ENCODE measurements at regions not wholly inside any gene's neighbourhood (a gene's known extent, or its start where the extent isn't known, plus 50 kb on each side); places are given as distances from the start of the nearest gene placed in this dataset.

DNA sequence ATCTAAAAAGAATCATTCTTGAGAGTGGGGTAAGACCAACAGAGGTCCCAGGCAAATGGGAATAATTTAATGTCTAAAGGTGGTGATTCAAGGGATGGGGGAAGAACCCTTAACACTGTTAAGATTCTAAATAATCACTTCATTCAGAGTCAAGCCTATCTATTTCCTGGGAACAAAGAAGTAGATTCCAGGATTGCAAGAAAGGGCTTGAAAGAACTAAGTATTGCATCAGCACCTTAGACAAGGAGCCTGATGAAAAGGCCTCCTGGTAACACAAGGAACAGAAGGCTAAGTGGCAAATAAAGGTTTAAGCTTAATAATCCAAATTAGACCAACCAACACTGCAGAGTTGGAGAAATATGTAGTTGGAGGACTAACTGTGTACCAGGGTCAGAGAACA, 620.7 kb upstream of the BTBD3 start:
- DNase-seq (ENCODE audit: low read depth), result no peak

GRCh38 chr20:11301699-11302098, 616.0 kb upstream of the BTBD3 start:
- no peak for DNase-seq (ENCODE audit: low read depth)

GRCh38 chr20:11302436-11302835, 615.3 kb upstream of the BTBD3 start:
- DNase-seq (ENCODE audit: low read depth), result no peak

GRCh38 chr20:11304795-11305194, 612.9 kb upstream of the BTBD3 start:
- DNase-seq (ENCODE audit: low read depth), result no peak

DNA sequence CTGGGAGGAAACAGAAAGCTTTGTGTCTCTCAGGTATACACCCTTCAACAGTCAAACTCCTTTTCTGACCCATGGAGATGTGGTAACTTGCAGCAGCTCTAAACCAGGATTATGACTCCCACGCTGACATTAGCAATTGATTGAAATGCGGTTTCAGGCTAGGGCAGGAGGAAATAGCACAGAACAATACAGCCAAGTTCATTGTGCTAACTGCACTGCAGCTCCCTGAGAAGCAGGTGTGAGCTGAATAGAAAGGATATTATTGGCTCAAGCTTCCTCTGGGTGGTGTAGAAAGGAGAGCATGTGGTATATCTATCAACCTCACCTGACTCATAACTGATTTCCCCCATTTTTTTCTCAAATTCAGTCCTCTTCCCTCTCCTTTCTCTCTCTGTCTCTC, 612.3 kb upstream of the BTBD3 start:
- no peak for DNase-seq (ENCODE audit: low read depth)

DNA sequence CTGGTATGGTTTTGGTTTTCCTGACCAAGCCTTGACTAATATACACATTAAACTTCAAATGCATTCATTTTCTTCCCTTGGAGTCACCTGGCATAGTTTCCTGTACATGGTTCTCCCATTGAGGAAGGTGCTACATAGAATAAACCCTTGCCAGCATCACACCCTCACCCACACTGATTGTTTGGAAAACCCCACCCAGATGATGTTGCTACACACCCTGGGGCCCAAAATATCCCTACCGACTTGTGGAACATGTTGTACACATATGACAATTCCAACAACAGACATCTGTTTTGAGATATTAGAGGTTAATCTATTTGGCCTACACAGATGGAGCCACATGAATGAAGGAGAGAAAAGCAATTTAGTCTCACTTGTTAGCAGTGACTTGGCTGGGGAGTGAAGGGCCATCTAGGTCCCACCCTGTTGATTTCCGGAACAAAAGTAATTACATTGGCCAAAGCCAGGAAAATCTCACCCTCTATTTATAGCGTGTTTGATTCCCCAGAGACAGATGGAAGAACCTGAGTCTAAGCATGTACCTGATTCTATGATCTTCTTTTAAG, 606.0 kb upstream of the BTBD3 start:
- no peak for DNase-seq (ENCODE audit: low read depth)

- no peak for DNase-seq (ENCODE audit: low read depth)
These were observed 602.2 kb upstream of the BTBD3 start for GRCh38 chr20:11315525-11315924.

GRCh38 chr20:11316244-11316643, 601.4 kb upstream of the BTBD3 start:
- no peak for DNase-seq (ENCODE audit: low read depth)

GRCh38 chr20:11320033-11320432, 597.7 kb upstream of the BTBD3 start:
- DNase-seq (ENCODE audit: low read depth), result no peak

DNA sequence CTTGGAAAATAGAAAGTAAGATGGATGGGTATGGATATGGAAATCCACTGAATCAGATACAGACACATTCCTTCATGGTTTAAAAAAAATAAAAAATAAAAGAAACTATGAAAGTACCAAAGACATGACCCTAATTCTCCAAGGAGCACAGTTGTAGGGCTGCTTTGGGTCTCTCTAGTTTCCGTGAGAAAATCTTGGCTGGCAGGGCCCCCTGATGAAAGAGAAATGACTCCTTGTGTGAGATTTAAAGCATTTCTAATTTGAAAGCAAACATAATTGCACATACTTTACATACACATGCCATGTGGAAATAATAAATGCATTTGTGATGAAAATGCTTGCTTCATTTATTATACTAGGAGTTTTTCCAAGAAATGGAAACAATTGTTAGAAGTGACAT, 593.9 kb upstream of the BTBD3 start:
- DNase-seq (ENCODE audit: low read depth), result no peak

DNA sequence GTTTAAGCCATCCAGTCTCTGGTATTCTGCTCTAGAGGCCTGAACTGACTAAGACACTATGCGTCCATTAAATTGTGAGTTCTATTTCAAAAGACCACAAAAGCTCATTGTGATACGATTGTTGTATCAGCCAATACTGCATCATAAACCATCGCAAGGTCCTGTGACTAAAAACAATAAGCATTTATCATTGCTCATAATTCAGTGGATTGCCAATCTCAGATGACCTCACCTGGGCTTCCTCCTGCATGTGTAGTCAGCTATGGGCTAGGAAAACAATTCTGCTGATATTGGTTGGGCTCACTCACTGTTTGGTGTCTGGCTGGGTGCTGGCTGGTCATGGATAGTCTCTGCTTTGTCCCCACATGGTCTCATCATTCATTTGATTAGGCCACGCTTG, 592.7 kb upstream of the BTBD3 start:
- no peak for DNase-seq (ENCODE audit: low read depth)

- no peak for DNase-seq (ENCODE audit: low read depth)
These were observed 588.9 kb upstream of the BTBD3 start for GRCh38 chr20:11328839-11329238.

- DNase-seq (ENCODE audit: low read depth), result no peak
These were observed 588.4 kb upstream of the BTBD3 start for GRCh38 chr20:11329271-11329670.

DNA sequence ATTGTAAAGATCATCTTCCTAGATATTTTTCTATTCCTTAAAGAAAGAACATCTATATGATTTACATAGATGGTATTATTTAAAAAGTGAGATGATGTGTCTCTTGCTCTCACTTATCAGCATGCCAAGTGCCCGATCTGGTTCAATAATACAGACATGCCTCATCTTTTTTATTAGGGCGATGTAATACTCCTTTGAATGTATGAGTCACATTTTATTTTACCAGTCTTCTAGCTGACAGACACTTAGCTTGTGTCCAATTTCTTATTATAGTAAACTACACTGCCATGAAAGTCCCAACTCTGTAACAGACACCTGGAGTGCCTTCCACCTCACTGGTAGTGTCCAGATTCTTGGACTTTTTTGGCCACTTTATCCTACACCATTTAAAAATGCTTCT, 586.6 kb upstream of the BTBD3 start:
- DNase-seq (ENCODE audit: low read depth), result no peak

DNA sequence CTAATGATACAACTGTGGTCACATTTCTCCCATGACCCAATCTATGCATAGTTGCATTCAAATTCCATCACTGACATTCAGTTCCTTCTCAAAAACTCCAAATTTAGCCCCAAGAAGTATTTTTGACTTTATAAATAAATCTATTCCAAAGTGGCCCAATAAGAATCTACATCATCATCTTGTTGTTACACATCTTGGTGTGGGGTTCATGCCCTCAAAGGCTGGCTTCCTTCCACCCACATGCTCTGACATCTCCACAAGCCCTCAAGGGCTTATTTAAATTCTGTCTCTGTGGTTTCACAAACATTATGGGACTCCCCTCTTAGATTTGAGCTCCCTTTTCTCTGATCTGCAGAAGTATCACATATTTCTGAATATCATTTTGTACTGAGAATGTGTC, 585.3 kb upstream of the BTBD3 start:
- no peak for DNase-seq (ENCODE audit: low read depth)

GRCh38 chr20:11333634-11334033, 584.1 kb upstream of the BTBD3 start:
- DNase-seq (ENCODE audit: low read depth), result no peak

DNA sequence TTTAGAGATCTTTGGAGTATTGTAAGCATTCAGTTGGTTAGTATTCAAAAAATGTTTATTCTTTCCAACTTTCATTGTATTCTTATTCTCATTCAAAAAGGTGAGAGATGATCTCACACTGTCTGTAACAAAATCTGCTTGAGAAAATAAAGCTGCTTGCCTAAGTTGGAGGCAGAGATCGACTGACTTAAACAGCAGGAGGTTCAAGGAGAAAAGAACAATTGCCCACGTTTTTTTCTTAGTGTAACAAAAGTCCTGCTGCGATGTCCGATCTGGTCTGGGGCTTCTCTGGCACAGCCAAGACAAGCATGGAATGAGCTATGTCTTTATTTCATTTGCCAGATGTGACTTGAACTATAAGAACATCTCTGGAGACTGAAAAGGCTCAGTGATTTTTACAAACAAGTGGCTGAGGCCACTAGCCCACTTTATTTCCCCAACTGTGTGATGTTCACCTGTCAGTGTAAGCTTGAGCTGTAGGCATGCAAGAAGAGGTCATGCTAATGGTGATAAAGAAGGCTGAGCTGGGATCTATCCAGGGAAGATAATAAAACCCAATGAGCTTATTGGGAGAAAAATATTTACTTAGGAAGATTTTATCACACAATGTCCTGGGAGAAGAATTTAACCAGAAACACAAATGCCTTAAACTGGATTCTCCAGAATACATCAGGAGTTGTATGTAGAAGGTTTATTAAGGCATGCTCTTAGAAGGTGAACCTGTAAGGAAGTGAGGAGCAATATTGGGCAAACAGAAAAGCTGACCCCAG, 580.1 kb upstream of the BTBD3 start:
- DNase-seq (ENCODE audit: low read depth), result no peak

DNA sequence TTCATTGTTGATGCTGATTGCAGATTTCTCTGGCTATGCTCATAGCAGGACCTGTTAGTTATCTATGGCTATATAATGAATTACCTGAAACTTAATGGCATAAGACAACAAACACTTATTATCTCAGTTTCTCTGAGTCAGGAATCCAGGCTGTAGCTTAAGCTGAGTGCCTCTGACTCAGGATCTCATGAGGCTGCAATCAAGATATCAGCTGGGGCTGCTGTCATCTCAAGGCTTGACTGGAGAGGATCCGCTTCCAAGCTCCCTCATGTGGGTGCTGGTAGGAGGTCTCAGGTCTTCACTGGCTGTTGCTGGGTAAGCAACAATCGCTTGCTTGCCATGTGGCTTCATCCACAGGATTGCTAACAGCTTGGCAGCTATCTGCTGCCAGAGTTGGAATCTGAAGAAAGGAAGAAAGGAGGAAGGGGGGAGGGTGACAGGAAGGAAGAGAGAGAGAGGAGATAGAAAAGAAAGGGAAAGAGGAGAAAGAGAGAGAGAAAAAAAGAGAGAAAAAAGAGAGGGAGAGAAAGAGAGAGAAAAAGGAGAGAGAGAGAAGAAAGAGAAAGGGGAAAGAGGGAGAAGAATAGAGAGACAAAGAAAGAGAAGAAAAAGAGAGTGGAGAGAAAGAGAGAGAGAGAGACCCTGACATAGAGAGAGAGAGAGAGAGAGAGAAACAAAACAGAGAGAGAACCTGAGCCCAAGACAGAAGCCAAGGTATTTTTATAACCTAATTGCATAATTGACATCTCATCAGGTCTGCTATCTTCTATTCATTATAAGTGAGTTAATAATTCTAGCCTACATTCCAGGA, 579.0 kb upstream of the BTBD3 start:
- no peak for DNase-seq (ENCODE audit: low read depth)

DNA sequence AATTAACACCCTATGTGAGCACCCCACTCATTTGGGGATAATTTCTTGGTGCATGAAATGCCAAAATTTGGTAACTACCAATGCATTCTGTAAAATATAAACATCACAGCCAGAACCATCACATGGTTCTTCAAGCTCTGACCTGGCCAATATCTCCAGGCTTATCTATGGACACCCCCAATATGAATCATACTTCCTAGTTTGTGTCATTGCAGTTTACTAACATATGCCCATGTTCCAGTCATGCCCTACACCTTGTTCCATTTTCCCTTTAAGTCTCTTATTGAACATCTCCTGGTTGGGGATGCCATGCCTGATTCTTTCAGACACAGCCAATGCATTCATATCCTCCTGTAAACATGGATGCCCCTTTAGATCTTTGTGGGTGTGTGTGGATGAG, 572.8 kb upstream of the BTBD3 start:
- DNase-seq (ENCODE audit: low read depth), result no peak

DNA sequence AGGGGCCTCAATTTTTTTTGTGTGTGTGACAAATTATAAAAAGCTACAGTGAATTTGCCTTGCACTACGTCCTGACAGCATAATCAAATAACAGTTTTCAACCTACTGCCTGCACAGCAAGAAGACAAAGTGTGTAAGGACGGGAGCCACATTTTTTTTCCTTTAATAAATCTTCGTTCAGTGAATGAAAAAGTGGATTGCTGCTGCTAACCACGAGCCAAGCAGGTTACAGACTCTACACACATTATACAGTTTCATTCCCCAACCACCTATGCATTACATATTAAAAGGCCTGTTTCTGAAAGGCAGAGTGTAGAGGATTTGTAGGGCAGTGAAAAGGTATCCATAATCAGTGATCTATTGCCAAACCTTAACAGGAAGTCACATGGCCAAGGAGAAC, 570.0 kb upstream of the BTBD3 start:
- DNase-seq (ENCODE audit: low read depth), result no peak

DNA sequence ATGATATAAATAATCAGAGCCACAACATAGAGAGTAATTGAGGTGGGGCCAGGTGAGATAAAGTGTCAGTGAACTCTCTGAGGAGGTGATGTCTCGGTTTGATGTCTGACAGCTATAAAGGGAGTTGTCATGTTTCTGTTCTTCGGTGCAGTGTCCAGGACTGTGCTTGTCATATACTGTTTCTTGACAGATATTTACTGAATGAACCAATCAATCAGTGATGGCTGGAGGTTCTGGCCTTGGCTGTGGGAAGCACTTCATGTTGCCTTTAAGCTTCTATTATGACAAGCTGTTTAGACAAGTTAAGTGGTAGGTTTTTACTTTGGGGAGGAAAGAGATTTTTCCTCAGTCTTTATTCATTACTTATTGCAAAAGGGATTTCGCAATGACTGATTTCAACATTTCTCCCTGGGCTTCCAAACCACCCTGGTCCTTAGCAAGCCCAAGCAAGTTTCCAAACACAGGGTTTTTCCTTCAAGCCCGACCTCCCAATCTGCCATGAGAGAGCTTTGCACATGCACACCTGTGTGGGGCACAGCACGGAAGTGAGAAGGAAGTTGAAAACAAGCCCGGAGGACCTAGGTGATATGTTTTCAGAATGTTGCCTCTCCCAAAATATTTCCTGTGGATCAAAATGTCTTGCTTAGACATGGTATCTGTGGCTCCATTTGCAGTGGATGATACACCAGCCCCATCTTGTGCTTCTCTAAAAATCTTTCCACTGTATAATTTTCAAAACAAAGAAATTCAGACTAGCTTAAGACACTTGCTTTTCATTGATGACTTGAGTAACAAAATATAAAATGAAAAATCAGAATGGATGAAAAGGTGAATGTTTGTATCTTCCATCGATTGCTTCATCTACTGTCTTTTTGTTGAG, 567.3 kb upstream of the BTBD3 start:
- no peak for DNase-seq (ENCODE audit: low read depth)

- DNase-seq (ENCODE audit: low read depth), result no peak
These were observed 565.7 kb upstream of the BTBD3 start for GRCh38 chr20:11352041-11352440.

All from CMK (cell line).